C4-2B (cell line): ENCODE measurements at regions not wholly inside any gene's neighbourhood (a gene's known extent, or its start where the extent isn't known, plus 50 kb on each side); places are given as distances from the start of the nearest gene placed in this dataset.
A peak's percentile ranks its signal among the peaks of the same experiment; 100 is the strongest.

Experiments
- CTCF ChIP-seq: fragments of 450-650 bp; conservative IDR thresholded peaks from 2 replicates; pipeline ENCODE4 v1.5.1; 2017; ENCODE audit warnings: mild to moderate bottlenecking
- ZFX ChIP-seq: fragments of 450-650 bp; IDR thresholded peaks from 2 replicates; pipeline ENCODE4 v1.6.1; 2017

- TF ChIP-seq CTCF (peak; percentile 84), ZFX (no peak)
Observed at GRCh38 chr15:46091860-46092450, 457.1 kb downstream of the SQOR start.
